ENCODE measurements at regions not wholly inside any gene's neighbourhood (a gene's known extent, or its start where the extent isn't known, plus 50 kb on each side); places are given as distances from the start of the nearest gene placed in this dataset.

GRCh38 chr1:73499671-73500070 lies 698.3 kb downstream of the LRRIQ3 start:
- no peaks in the 10 kb centered on the region for H3K4me1 Mint-ChIP-seq
- H3F3A ChIP-seq (replicated peaks; ENCODE audit: low read depth): no peaks in the 10 kb centered on the region
- H3K4me1 ChIP-seq (ENCODE audit: insufficient read depth): no peaks in the 10 kb centered on the region
- H2AFZ ChIP-seq: no peak overlapping the region
- TF ChIP-seq POLR2AphosphoS5 (IDR thresholded peaks at IDR 0.05; ENCODE audit: low read depth) (no peak), JUNB (IDR thresholded peaks at IDR 0.05; ENCODE audit: unreplicated experiment) (no peak), EZH2 (IDR thresholded peaks at IDR 0.05; ENCODE audit: low read depth, unreplicated experiment) (no peak), STAT1 (IDR thresholded peaks at IDR 0.05; ENCODE audit: unreplicated experiment) (no peak), ZNF462 (CRISPR knock-in tag; IDR thresholded peaks at IDR 0.05) (no peak), ETS1 (IDR thresholded peaks at IDR 0.05) (no peak), ZNF331 (CRISPR knock-in tag; IDR thresholded peaks at IDR 0.05; ENCODE audit: low read depth) (no peak), CREB1 (CRISPR knock-in tag; IDR thresholded peaks at IDR 0.05; ENCODE audit: low read depth) (no peak), NANOG (IDR thresholded peaks at IDR 0.05; ENCODE audit: borderline replicate concordance) (no peak), REST (IDR thresholded peaks at IDR 0.05; ENCODE audit: unreplicated experiment) (no peak), EZH2phosphoT487 (IDR thresholded peaks at IDR 0.05; ENCODE audit: unreplicated experiment) (no peak), ZNF114 (CRISPR knock-in tag; IDR thresholded peaks at IDR 0.05) (no peak), CTCF (conservative IDR thresholded peaks at IDR 0.05; ENCODE audit: low read depth in 2 of 2) (no peak)
- no peak overlapping the region for H3K27ac ChIP-seq (ENCODE audit: low read depth)
- H3K4me2 ChIP-seq: no peak overlapping the region
- H4K20me1 ChIP-seq (replicated peaks; ENCODE audit: insufficient read depth): no peaks in the 10 kb centered on the region
- DNase-seq (ENCODE audit: low spot score) (no peak), ATAC-seq (no peak)
- no peak overlapping the region for H3K27ac Mint-ChIP-seq
- no peaks in the 10 kb centered on the region for H3K27me3 ChIP-seq (ENCODE audit: insufficient read depth)
- peaks cover 1% of the 10 kb centered on the region for H3K27me3 Mint-ChIP-seq (ENCODE audit: insufficient read depth, low read depth, poor library complexity)
- H3K36me3 ChIP-seq (ENCODE audit: insufficient read depth): no peaks in the 10 kb centered on the region
- no peak overlapping the region for H3K4me3 ChIP-seq
- no peaks in the 10 kb centered on the region for H3K9me2 ChIP-seq (ENCODE audit: insufficient read depth)
- H3K4me3 Mint-ChIP-seq: no peak overlapping the region
- no peaks in the 10 kb centered on the region for H3K79me2 ChIP-seq (replicated peaks; ENCODE audit: insufficient read depth)
- H3K36me3 Mint-ChIP-seq (ENCODE audit: low read depth): no peaks in the 10 kb centered on the region
- no peaks in the 10 kb centered on the region for H3K9me3 Mint-ChIP-seq

All from GM23338 (cell line).